ENCODE measurements at regions not wholly inside any gene's neighbourhood (a gene's known extent, or its start where the extent isn't known, plus 50 kb on each side); places are given as distances from the start of the nearest gene placed in this dataset.

DNA sequence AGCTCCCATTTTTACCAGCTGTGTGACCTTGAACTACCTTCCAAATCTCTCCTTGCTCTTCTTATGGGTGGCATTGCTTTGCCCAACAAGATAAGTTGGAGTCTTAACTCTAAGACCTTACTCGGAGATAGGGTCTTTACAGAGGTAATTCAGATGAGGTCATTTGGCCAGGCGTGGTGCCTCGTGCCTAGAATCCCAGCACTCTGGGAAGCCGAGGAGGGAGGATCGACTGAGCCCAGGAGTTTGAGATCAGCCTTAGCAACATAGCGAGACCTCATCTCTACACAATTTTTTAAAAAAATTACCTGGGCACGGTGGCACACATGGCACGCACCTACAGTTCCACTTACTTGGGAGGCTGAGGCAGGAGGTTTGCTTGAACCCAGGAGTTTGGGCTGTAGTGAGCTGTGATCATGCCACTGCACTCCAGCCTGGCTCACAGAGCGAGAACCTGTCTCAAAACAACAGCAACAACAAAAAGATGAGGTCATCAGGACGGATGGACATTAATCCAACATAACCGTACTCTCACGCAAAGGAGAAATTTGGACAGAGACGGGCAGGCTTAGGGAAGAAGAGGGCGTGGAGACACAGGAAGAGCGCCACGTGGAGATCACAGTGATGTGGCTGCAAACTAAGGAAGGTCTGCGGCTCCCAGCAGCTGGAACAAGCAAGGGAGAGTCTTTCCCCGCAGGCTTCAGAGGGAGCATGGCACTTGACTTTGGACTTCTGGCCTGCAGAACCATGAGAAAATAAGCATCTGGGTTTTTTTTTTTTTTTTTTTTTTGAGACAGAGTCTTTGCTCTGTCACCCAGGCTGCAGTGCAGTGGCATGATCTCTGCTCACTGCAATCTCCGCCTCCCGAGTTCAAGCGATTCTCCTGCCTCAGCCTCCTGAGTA, 122.3 kb upstream of the CARD11 start:
- ChIA-PET CTCF (no interaction called here), POLR2A (no interaction called here)
- Histone ChIP-seq H3K36me3 (ENCODE audit: control insufficient read depth in 4 of 4, insufficient read depth in 4 of 4, low read length in 3 of 4) (no peaks in the 10 kb centered on the region), H3K27me3 (replicated peaks in 2 of 5; ENCODE audit: control insufficient read depth in 4 of 5, insufficient read depth in 5 of 5, low read length in 4 of 5) (no peaks in the 10 kb centered on the region), H3K4me3 (ENCODE audit: control insufficient read depth in 1 of 7, extremely low read depth in 1 of 7, insufficient read depth in 4 of 7, low read depth in 2 of 7, low read length in 6 of 7) (no peak overlapping the region), H3K27ac (ENCODE audit: insufficient read depth in 1 of 2, low read depth in 1 of 2, low read length in 2 of 2, poor library complexity in 1 of 2, severe bottlenecking in 2 of 2) (no peak overlapping the region), H3K9me3 (ENCODE audit: control extremely low read depth in 1 of 5, control insufficient read depth in 4 of 5, insufficient read depth in 2 of 5, low read depth in 1 of 5, low read length in 4 of 5) (peaks cover 0 to 5% (median 0%) of the 10 kb centered on the region in 5 experiments), H3K4me1 (ENCODE audit: control extremely low read depth in 1 of 4, control insufficient read depth in 4 of 4, insufficient read depth in 4 of 4, low read length in 3 of 4) (no peaks in the 10 kb centered on the region)
- DNase-seq: no peak
- WGBS (ENCODE audit: insufficient coverage): 91% methylated on average over 15 of the region's 21 CpGs

- H3K4me1 ChIP-seq (ENCODE audit: control extremely low read depth in 1 of 4, control insufficient read depth in 4 of 4, insufficient read depth in 4 of 4, low read length in 3 of 4): no peaks in the 10 kb centered on the region
- WGBS (ENCODE audit: insufficient coverage): 100% methylated on average over 3 of the region's 5 CpGs
- peaks cover 0 to 5% (median 0%) of the 10 kb centered on the region in 5 experiments for H3K9me3 ChIP-seq (ENCODE audit: control extremely low read depth in 1 of 5, control insufficient read depth in 4 of 5, insufficient read depth in 2 of 5, low read depth in 1 of 5, low read length in 4 of 5)
- no peak overlapping the region for H3K4me3 ChIP-seq (ENCODE audit: control insufficient read depth in 1 of 7, extremely low read depth in 1 of 7, insufficient read depth in 4 of 7, low read depth in 2 of 7, low read length in 6 of 7)
- no peak for DNase-seq
- ChIA-PET CTCF (no interaction called here), POLR2A (no interaction called here)
- no peaks in the 10 kb centered on the region for H3K36me3 ChIP-seq (ENCODE audit: control insufficient read depth in 4 of 4, insufficient read depth in 4 of 4, low read length in 3 of 4)
- no peaks in the 10 kb centered on the region for H3K27me3 ChIP-seq (replicated peaks in 2 of 5; ENCODE audit: control insufficient read depth in 4 of 5, insufficient read depth in 5 of 5, low read length in 4 of 5)
- H3K27ac ChIP-seq (ENCODE audit: insufficient read depth in 1 of 2, low read depth in 1 of 2, low read length in 2 of 2, poor library complexity in 1 of 2, severe bottlenecking in 2 of 2): no peak overlapping the region
These were observed 123.9 kb upstream of the CARD11 start for GRCh38 chr7:3167551-3167950.

DNA sequence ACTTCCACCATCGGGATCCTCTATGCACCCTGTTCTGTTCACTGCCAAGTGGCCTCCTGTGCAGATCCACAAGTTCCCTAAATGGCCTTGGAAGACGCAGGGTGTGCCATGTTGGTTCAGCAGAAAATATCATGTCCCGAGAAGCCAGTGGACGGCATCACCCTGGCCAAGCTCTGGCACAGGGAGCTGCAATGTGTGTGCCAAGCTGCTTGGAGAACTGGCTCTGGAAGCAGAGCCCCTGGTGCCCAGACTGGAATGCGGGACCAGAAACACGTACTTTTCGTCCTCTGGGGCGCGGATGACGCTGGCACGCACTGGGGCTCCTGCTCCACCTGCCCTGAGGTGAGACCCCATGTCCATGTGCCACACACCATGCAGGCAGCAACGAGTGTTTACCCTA, 124.7 kb upstream of the CARD11 start:
- no peak for DNase-seq
- Histone ChIP-seq H3K4me3 (ENCODE audit: control insufficient read depth in 1 of 7, extremely low read depth in 1 of 7, insufficient read depth in 4 of 7, low read depth in 2 of 7, low read length in 6 of 7) (no peak overlapping the region), H3K36me3 (ENCODE audit: control insufficient read depth in 4 of 4, insufficient read depth in 4 of 4, low read length in 3 of 4) (no peaks in the 10 kb centered on the region), H3K9me3 (ENCODE audit: control extremely low read depth in 1 of 5, control insufficient read depth in 4 of 5, insufficient read depth in 2 of 5, low read depth in 1 of 5, low read length in 4 of 5) (peaks cover 0 to 3% (median 0%) of the 10 kb centered on the region in 5 experiments), H3K27me3 (replicated peaks in 2 of 5; ENCODE audit: control insufficient read depth in 4 of 5, insufficient read depth in 5 of 5, low read length in 4 of 5) (no peaks in the 10 kb centered on the region), H3K4me1 (ENCODE audit: control extremely low read depth in 1 of 4, control insufficient read depth in 4 of 4, insufficient read depth in 4 of 4, low read length in 3 of 4) (no peaks in the 10 kb centered on the region), H3K27ac (ENCODE audit: insufficient read depth in 1 of 2, low read depth in 1 of 2, low read length in 2 of 2, poor library complexity in 1 of 2, severe bottlenecking in 2 of 2) (no peak overlapping the region)
- 88% methylated on average over 12 of the region's 12 CpGs for WGBS (ENCODE audit: insufficient coverage)
- POLR2A ChIA-PET: no interaction called here
- CTCF ChIA-PET: no interaction called here

DNA sequence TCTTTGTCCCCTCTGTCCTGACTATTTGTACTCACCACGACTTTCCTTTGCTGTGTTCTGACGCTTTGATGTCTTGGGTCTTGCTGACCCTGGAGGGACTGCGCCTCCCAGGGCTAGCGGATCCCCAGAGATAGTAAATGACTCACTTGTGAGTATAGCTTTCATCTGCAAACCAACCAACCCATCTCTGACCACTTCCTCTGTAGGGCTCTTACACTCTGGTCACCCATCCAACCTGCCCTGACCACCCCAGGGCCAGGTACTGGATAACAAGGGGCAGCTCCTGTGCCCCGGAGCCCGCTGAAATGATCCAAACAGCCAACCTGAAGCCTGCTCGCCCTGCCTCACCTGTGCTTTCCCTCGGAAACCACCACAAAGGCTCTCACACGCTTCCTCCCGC, 125.2 kb upstream of the CARD11 start:
- no peak for DNase-seq
- CTCF ChIA-PET: no interaction called here
- no peak overlapping the region for H3K4me3 ChIP-seq (ENCODE audit: control insufficient read depth in 1 of 7, extremely low read depth in 1 of 7, insufficient read depth in 4 of 7, low read depth in 2 of 7, low read length in 6 of 7)
- WGBS (ENCODE audit: insufficient coverage): 92% methylated on average over 10 of the region's 10 CpGs
- no peak overlapping the region for H3K27ac ChIP-seq (ENCODE audit: insufficient read depth in 1 of 2, low read depth in 1 of 2, low read length in 2 of 2, poor library complexity in 1 of 2, severe bottlenecking in 2 of 2)
- no peaks in the 10 kb centered on the region for H3K36me3 ChIP-seq (ENCODE audit: control insufficient read depth in 4 of 4, insufficient read depth in 4 of 4, low read length in 3 of 4)
- H3K27me3 ChIP-seq (replicated peaks in 2 of 5; ENCODE audit: control insufficient read depth in 4 of 5, insufficient read depth in 5 of 5, low read length in 4 of 5): no peaks in the 10 kb centered on the region
- POLR2A ChIA-PET: no interaction called here
- H3K9me3 ChIP-seq (ENCODE audit: control extremely low read depth in 1 of 5, control insufficient read depth in 4 of 5, insufficient read depth in 2 of 5, low read depth in 1 of 5, low read length in 4 of 5): peaks cover 0 to 3% (median 0%) of the 10 kb centered on the region in 5 experiments
- H3K4me1 ChIP-seq (ENCODE audit: control extremely low read depth in 1 of 4, control insufficient read depth in 4 of 4, insufficient read depth in 4 of 4, low read length in 3 of 4): no peaks in the 10 kb centered on the region

GRCh38 chr7:3172768-3173280, 128.2 kb upstream of the SDK1 start:
- no peak for DNase-seq
- ChIA-PET CTCF (no interaction called here), POLR2A (no interaction called here)
- Histone ChIP-seq H3K4me1 (ENCODE audit: control extremely low read depth in 1 of 4, control insufficient read depth in 4 of 4, insufficient read depth in 4 of 4, low read length in 3 of 4) (peaks cover 0 to 4% (median 0%) of the 10 kb centered on the region in 4 experiments), H3K4me3 (ENCODE audit: control insufficient read depth in 1 of 7, extremely low read depth in 1 of 7, insufficient read depth in 4 of 7, low read depth in 2 of 7, low read length in 6 of 7) (no peak overlapping the region), H3K27ac (ENCODE audit: insufficient read depth in 1 of 2, low read depth in 1 of 2, low read length in 2 of 2, poor library complexity in 1 of 2, severe bottlenecking in 2 of 2) (no peak overlapping the region), H3K36me3 (ENCODE audit: control insufficient read depth in 4 of 4, insufficient read depth in 4 of 4, low read length in 3 of 4) (no peaks in the 10 kb centered on the region), H3K27me3 (replicated peaks in 2 of 5; ENCODE audit: control insufficient read depth in 4 of 5, insufficient read depth in 5 of 5, low read length in 4 of 5) (no peaks in the 10 kb centered on the region), H3K9me3 (ENCODE audit: control extremely low read depth in 1 of 5, control insufficient read depth in 4 of 5, insufficient read depth in 2 of 5, low read depth in 1 of 5, low read length in 4 of 5) (peaks cover 0 to 3% (median 0%) of the 10 kb centered on the region in 5 experiments)
- WGBS (ENCODE audit: insufficient coverage): 98% methylated on average over 6 of the region's 7 CpGs

DNA sequence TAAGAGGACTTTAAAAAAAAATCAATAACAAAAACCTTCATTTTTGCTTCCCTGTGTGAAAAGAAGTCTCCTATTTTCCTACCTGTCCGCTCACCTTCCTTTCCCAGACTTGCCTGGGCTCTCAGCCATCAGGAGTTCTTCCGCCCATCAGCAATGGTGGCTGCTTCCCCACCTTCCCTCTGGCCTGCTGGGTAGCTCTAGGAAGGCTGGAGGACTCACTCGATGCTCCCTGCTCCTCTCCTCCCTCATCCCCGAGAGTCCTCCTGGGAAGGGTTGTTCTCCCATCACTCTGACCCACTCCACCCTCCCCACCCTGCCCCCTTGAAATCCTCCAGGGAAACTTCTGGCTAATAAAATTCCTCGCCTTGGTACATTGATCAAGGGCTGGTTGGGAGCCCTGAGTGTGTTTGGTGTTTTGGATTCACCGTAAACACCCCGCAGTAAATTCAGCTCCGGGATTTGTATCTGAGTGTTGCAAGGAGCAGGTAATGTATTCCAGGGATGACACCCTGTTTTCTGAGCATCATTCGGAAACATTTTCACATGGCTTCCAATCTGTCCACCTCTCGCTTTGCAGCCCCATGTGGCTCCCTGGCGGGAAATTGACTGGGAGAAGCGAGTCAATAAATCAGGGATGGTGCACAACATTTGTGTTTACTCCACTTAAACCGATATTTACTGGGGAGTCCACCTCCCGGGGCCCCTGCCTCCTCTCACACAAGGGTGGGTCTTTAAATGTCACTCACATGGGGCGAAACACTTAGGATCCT, 126.4 kb upstream of the SDK1 start:
- Histone ChIP-seq H3K27me3 (replicated peaks in 2 of 5; ENCODE audit: control insufficient read depth in 4 of 5, insufficient read depth in 5 of 5, low read length in 4 of 5) (no peaks in the 10 kb centered on the region), H3K4me1 (ENCODE audit: control extremely low read depth in 1 of 4, control insufficient read depth in 4 of 4, insufficient read depth in 4 of 4, low read length in 3 of 4) (peaks cover 0 to 4% (median 0%) of the 10 kb centered on the region in 4 experiments), H3K4me3 (ENCODE audit: control insufficient read depth in 1 of 7, extremely low read depth in 1 of 7, insufficient read depth in 4 of 7, low read depth in 2 of 7, low read length in 6 of 7) (no peak overlapping the region), H3K36me3 (ENCODE audit: control insufficient read depth in 4 of 4, insufficient read depth in 4 of 4, low read length in 3 of 4) (no peaks in the 10 kb centered on the region), H3K9me3 (ENCODE audit: control extremely low read depth in 1 of 5, control insufficient read depth in 4 of 5, insufficient read depth in 2 of 5, low read depth in 1 of 5, low read length in 4 of 5) (peaks cover 0 to 3% (median 0%) of the 10 kb centered on the region in 5 experiments), H3K27ac (ENCODE audit: insufficient read depth in 1 of 2, low read depth in 1 of 2, low read length in 2 of 2, poor library complexity in 1 of 2, severe bottlenecking in 2 of 2) (no peak overlapping the region)
- CTCF ChIA-PET: no interaction called here
- over 99% methylated on average over 11 of the region's 15 CpGs for WGBS (ENCODE audit: insufficient coverage)
- no peak for DNase-seq
- POLR2A ChIA-PET: no interaction called here
